ENCODE measurements at regions not wholly inside any gene's neighbourhood (a gene's known extent, or its start where the extent isn't known, plus 50 kb on each side); places are given as distances from the start of the nearest gene placed in this dataset.

GRCh38 chr12:105721051-105721825 is 390.7 kb downstream of the C12orf75 start:
- DNase-seq = no peak

- no peak for DNase-seq
Measured at GRCh38 chr12:105721891-105722290, 391.4 kb downstream of the C12orf75 start.

- DNase-seq = no peak
Measured at GRCh38 chr12:105723066-105723465, 392.6 kb downstream of the C12orf75 start.

DNA sequence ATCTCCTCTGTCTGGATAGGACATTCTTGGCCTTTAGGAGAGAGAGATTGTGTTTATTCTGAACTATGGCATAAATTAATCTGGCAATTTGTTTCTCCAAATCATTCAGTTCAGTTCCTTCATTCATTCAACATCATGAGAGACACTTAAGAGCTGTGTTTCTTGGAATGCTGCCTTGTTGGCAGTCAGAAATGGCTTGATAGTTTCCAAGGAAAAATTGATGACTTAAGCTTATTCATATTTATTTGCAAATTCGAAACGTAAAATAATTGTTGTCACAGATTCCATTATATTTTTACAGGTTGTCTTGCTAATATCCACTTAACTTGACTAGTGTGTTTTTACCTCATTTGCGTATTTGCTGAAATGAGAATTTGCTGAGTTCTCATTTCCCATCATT is 393.0 kb downstream of the C12orf75 start:
- no peak for DNase-seq

DNA sequence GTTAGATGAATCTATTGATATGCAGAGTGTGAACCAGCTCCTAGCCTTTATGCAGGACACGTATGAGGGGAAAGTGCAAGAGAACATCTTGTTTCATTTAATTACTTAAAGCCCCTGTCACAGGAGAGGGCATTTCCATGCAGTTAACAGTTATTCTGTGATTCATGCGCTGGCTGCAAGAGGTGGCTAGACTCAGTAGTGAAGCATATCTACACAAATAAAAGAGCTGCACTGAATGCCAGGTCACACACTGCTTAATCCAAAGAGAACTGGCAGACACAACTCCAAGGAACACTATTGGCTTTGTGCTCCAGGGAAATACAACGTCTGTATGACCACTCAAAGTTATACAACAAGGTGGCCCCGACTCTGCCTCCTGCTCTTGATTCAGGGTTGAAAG is 394.1 kb downstream of the C12orf75 start:
- no peak for DNase-seq

- DNase-seq = no peak
Measured at GRCh38 chr12:105725054-105725453, 394.6 kb downstream of the C12orf75 start.

GRCh38 chr12:105729181-105729771 is 398.8 kb downstream of the C12orf75 start:
- DNase-seq = no peak

DNA sequence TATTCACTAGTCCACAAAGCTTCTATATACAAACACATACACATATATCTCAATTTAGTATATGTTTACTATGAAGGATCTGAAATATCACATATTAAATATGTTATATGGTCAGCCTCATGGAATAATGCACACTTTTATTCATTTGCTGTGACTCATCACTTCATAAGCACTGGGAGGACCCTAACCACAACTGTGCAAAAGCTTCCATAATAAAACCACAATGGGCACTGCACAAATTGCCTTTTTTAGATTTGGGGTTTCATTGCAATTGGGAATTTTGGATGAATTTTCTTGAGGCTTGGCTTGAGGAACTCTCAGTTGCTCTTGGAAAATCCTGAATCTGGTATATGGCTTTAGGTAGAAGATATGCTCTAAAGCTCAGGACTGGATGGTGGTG is 399.4 kb downstream of the C12orf75 start:
- no peak for DNase-seq

DNA sequence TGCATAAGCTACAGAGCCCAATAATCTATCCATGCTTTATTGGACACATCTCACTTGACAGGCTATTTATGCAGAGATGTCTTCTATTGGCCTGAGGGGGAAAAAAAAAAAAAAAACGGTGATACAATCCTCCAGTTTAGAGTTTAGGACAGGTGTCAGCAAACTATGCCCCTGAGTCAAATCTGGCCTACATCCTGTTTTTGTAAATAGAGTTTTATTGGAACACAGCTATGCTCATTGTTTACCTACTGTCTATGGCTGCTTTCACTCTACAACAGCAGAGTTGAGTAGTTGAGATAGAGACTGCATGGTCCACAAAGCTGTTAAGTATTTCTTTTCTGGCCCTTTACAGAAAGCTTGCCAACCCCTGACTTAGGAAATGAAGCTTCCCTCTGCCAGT is 403.1 kb downstream of the C12orf75 start:
- DNase-seq = no peak

DNA sequence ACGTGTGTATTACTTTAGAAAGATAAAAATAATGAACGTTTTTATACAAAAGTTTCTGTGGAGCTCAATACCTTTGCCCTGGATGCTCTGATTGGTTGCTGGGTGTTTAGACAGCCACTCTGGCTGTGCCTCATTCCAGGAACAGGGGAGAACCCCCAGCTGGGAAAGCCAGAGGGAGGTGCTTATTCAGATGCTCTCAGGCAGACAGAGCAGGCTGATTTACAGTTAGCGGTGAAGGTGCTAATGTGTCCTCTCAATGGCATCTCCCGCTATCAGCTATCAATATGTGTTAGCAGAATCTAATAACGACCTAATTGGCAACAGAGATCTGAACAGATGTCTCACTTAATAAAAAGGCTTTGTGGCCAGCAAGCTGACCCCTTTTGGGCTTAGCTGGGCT is 402.3 kb downstream of the NUAK1 start:
- DNase-seq = no peak

DNA sequence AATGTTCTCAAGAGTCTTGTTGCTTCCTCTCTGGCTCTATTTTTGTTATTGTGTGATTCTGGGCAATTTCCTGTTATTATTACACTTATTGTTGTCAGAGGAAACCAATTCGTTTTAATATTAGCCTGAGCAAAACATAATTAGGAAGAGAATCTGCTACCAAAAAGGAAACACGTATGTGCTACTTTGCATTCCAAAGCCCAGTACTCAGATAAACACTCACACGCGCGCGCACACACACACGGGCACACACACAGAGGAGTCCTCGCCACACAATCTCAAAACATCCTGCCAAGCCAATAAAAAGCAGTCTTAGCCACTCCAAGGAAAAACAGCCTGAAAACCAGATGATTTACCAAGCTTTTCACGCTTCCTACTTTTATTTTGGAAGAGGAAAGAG is 400.7 kb downstream of the NUAK1 start:
- no peak for DNase-seq

GRCh38 chr12:105740369-105740768 is 398.4 kb downstream of the NUAK1 start:
- DNase-seq = no peak

DNA sequence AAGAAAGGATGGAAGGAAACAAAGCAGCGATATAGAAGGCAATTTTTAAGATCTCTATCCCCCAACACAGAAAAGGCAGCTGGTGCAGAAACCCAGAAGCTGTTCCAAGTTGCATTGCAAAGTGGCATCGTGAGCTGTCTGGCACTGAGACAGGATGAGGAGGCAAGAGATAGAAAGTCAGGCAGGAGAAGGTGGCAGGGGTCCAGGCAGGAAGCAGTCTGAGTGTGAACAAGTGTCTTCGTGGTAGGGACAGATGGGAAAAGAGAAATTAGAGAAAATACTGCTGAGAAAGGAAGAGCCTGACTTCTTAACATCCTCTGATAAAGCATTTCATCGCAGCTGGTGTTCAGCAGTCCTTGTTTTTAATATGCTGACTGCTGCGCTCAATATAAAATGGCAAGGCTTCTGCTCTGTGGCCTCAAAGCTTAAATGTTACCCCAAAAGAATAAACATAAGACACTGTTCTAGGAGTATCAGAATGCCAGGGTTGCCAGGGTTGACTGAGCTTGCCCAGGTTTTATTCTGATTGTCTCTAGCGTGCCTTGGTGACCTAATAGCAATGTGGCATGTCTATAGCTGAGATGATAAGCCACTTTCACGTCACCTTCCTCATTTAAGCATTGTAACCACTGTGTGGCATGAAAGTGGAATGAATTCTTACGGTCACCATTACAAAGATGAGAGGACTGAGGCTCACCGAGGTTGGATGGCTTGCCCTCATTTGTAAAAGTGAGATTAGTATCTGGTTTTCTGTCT is 397.6 kb downstream of the NUAK1 start:
- no peak for DNase-seq

DNA sequence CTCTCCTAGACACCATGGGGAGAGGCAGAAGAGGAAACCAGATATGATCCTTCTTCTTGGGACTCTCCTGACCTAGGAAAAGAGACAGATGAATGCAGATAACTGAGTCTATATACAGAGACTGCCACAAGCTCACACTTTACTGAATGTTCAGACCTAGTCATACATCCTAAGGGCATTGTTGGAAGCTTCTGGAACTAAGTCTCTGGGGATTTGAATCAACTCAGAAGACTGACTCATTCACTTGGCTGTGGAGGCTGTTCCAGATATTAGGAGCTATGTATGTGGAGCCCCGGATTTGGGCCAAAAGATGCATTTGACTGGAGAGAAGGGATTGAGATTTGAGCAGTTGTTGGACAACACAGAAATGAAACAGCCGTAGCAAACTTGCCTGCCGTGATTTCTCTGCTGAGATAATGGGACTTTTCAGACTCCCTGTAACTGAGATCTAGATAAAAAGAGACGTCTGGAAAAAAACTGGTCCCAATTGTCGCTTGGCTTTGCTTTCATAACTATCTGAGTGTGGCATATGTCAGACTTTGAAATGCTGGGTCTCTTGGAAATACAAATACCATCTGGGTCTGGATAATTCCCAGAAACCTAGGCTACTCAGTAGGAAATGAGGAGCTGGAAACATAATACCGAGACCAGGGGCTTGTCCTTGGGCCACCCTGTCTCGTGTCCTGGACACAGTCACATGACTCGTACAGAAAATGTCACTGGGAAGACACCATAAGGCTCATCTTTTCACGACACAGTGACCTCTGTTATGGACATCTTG is 396.8 kb downstream of the NUAK1 start:
- DNase-seq = no peak

GRCh38 chr12:105742567-105742874 is 396.2 kb downstream of the NUAK1 start:
- no peak for DNase-seq

GRCh38 chr12:105744371-105745058 is 394.2 kb downstream of the NUAK1 start:
- DNase-seq = no peak

GRCh38 chr12:105745811-105746210 is 392.9 kb downstream of the NUAK1 start:
- no peak for DNase-seq

- no peak for DNase-seq
Measured at GRCh38 chr12:105748806-105749600, 389.8 kb downstream of the NUAK1 start.

- no peak for DNase-seq
Measured at GRCh38 chr12:105750096-105750495, 388.7 kb downstream of the NUAK1 start.

DNA sequence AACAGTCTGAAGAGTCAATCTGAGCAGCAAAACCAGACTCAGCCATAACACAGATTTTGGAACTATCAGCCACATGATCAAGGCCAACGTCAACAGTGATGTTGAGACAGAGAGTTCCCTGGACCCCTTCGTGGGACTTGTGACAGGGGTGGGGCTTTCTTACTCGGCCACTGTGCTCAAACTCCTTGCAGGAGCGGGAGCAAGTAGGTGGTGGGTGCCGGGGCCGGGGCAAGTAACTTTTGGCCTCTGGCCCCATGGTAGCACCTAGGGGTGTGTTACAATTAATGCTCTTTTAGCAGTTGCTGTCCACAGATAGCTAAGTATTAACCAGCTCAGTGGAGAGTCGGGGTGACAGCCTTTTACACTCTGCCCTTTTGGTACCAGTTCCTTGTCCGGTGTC is 384.4 kb downstream of the NUAK1 start:
- DNase-seq = no peak

GRCh38 chr12:105756961-105757360 is 381.8 kb downstream of the NUAK1 start:
- no peak for DNase-seq

DNA sequence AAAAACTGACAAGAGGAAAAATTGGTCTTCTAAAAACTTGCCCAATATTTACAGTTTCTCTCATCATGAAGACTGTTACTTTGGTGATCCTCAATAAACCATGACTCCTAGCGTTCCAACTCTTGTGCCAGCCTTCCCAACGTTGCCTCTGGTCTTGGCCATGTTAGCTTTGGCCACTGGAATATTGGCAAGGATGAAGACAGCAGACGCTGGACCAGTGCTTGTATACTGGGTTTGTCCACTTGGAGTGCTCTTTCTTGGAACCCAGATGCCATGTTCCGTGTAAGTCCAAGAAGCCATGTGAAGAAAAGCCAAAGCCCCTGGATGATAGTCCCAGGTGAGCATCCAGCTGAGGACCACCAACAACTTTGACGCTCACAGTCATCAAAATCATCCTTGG is 379.6 kb downstream of the NUAK1 start:
- DNase-seq = no peak
